H1 (cell line): ENCODE measurements at regions not wholly inside any gene's neighbourhood (a gene's known extent, or its start where the extent isn't known, plus 50 kb on each side); places are given as distances from the start of the nearest gene placed in this dataset.

Experiments
- CEBPB ChIP-seq: IDR thresholded peaks from 2 replicates; pipeline ENCODE4 v1.6.1; 2012; ENCODE audit warnings: low read depth, low read length
- JUN ChIP-seq: IDR thresholded peaks from 2 replicates; pipeline ENCODE4 v1.6.1; 2011; ENCODE audit warnings: low read depth, mild to moderate bottlenecking, improper control_type of control experiment, low read length
- POLR2A ChIP-seq, 2 experiments: IDR thresholded peaks; 1 replicate in 1 of 2; 2 replicates in 1 of 2; pipeline ENCODE4 v1.6.1; 2011; ENCODE audit warnings: low read depth in 2 of 2, low read length in 2 of 2, mild to moderate bottlenecking in 2 of 2; ENCODE audit errors: control extremely low read depth in 1 of 2
- RXRA ChIP-seq: IDR thresholded peaks from 2 replicates; pipeline ENCODE4 v1.6.1; 2011; ENCODE audit warnings: low read depth, mild to moderate bottlenecking, low read length, moderate library complexity; ENCODE audit not compliant: insufficient read depth
- SRF ChIP-seq: IDR thresholded peaks from 2 replicates; pipeline ENCODE4 v1.6.1; 2011; ENCODE audit warnings: mild to moderate bottlenecking, low read depth, low read length, moderate library complexity
- TAF1 ChIP-seq: IDR thresholded peaks from 2 replicates; pipeline ENCODE4 v1.6.1; 2011; ENCODE audit warnings: mild to moderate bottlenecking, low read depth, low read length
- TF ChIP-seq, protein P1 (sequence below), 3 experiments: IDR thresholded peaks; 1 replicate in 2 of 3; 2 replicates in 1 of 3; pipeline versions ENCODE4 v1.5.1 to v1.6.1; 2011; ENCODE audit warnings: low read length in 3 of 3, mild to moderate bottlenecking in 3 of 3, inconsistent platforms in 2 of 3, low read depth in 1 of 3, moderate library complexity in 1 of 3; ENCODE audit not compliant: insufficient read depth in 1 of 3; ENCODE audit errors: control extremely low read depth in 1 of 3
- TF ChIP-seq, protein P2 (sequence below): IDR thresholded peaks from 2 replicates; pipeline ENCODE4 v1.6.1; 2012; ENCODE audit warnings: inconsistent platforms

DNA sequence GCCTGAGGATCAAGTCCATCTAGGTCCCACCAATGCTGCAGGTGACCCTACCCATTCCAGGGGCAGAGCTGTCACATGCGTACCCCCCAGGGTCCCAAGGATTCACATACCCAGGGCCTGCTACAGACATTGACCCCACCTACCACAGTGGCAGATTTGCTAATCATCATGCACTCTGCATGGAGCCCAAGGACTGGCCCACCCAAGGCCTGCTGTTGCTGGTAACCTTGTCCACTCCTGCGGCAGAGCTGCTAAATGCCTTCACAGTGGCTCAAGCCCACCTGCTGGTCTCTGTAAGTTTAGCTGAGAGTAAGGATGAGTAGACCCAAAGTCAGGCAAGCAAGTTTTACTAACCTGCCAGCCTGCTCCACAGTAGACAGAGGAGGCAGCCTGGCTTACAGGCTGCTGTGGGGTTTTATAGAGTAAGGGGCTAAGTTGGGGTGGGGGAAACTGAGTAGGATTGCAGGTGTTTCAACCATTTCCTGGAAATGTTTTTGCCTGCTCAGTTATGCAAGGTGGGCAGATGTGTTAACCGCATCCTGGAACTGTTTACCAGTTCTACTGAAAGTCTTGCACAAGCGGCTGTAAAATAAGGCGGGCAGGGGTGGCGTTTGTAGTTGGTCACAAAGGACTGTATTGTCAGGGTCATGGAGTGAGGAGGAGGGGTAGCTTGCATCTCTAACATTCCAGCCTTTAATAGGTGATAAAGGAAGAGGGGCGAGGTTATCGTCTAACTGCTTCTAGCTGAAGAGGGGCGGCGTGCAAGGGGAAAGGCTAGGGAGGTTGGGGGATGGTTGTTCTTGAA is 2163.5 kb upstream of the WWC1 start:
- TF ChIP-seq POLR2A (IDR thresholded peaks at IDR 0.05; ENCODE audit: control extremely low read depth in 1 of 2, low read depth in 2 of 2, low read length in 2 of 2), result no peak
- TF ChIP-seq RXRA, result no peak
- TF ChIP-seq JUN, result no peak
- TF ChIP-seq, protein P1, sequence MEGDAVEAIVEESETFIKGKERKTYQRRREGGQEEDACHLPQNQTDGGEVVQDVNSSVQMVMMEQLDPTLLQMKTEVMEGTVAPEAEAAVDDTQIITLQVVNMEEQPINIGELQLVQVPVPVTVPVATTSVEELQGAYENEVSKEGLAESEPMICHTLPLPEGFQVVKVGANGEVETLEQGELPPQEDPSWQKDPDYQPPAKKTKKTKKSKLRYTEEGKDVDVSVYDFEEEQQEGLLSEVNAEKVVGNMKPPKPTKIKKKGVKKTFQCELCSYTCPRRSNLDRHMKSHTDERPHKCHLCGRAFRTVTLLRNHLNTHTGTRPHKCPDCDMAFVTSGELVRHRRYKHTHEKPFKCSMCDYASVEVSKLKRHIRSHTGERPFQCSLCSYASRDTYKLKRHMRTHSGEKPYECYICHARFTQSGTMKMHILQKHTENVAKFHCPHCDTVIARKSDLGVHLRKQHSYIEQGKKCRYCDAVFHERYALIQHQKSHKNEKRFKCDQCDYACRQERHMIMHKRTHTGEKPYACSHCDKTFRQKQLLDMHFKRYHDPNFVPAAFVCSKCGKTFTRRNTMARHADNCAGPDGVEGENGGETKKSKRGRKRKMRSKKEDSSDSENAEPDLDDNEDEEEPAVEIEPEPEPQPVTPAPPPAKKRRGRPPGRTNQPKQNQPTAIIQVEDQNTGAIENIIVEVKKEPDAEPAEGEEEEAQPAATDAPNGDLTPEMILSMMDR (IDR thresholded peaks at IDR 0.05; ENCODE audit: control extremely low read depth in 1 of 3, insufficient read depth in 1 of 3, low read depth in 1 of 3, low read length in 3 of 3), result no peak
- TF ChIP-seq, protein P2, sequence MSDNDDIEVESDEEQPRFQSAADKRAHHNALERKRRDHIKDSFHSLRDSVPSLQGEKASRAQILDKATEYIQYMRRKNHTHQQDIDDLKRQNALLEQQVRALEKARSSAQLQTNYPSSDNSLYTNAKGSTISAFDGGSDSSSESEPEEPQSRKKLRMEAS, result no peak
- no peak for TF ChIP-seq TAF1
- no peak for TF ChIP-seq CEBPB
- no peak for TF ChIP-seq SRF
